ENCODE measurements at regions not wholly inside any gene's neighbourhood (a gene's known extent, or its start where the extent isn't known, plus 50 kb on each side); places are given as distances from the start of the nearest gene placed in this dataset.

DNA sequence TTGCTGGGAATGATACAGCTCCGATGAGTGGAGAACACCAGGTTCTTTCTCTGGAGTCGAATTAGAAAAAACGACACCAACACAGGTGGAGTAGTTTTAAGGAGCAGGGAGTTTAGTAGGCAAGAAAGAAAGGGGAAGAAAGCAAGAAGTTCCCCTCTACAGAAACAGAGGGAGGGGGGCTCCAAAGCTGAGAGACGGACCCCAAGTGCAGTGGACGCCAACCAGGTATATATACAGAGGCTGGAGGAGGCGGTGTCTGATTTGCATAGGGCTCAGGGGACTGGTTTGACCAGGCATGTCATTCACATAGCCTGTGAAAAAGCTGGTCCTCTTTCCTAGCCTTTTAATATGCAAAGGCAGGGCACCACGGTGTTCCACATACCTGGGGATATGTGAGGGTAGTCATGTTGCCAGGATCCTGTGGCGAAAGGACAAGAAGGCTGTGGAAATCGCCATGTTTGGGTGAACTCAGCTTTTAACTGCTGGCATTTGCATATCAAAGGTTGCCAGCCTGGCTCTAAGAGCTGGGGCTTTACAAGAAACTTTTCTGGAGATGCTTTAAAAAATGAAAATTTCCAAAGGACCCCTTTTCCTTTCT lies 887.4 kb upstream of the EPHA6 start:
- 66 to 73% methylated on average over 9 of the region's 9 CpGs for WGBS, 2 donors
- intact Hi-C loops (cut with DNase I) = no loop called here
- Histone ChIP-seq H3K36me3 (no peaks in the 10 kb centered on the region), H3K9me3 (no peaks in the 10 kb centered on the region), H3K27ac (no peak overlapping the region), H3K4me1 (no peaks in the 10 kb centered on the region), H3K4me3 (replicated peaks in 1 of 3) (no peak overlapping the region), H3K27me3 (no peaks in the 10 kb centered on the region)
- TF ChIP-seq, protein P1, sequence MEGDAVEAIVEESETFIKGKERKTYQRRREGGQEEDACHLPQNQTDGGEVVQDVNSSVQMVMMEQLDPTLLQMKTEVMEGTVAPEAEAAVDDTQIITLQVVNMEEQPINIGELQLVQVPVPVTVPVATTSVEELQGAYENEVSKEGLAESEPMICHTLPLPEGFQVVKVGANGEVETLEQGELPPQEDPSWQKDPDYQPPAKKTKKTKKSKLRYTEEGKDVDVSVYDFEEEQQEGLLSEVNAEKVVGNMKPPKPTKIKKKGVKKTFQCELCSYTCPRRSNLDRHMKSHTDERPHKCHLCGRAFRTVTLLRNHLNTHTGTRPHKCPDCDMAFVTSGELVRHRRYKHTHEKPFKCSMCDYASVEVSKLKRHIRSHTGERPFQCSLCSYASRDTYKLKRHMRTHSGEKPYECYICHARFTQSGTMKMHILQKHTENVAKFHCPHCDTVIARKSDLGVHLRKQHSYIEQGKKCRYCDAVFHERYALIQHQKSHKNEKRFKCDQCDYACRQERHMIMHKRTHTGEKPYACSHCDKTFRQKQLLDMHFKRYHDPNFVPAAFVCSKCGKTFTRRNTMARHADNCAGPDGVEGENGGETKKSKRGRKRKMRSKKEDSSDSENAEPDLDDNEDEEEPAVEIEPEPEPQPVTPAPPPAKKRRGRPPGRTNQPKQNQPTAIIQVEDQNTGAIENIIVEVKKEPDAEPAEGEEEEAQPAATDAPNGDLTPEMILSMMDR (IDR thresholded peaks at IDR 0.05) = no peak
- no peak for TF ChIP-seq POLR2A (IDR thresholded peaks at IDR 0.05)
- DNase-seq = no peak

DNA sequence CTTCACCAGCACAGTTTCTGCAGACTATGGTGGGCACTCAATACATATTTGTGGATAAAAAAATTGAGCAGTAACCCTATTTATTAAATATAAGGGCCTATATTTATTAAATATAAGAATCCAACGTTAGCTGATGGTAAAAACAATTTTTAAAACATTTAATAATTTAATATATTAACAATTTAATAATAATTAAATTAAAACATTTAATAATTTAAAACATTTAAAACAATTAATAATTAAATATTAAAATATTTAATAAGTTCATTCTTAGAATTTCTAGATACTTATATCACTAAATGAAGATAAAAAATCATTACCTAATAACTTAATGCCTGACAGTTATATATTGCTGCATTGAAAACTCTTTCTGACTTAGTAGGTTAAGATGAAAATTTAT lies 880.2 kb upstream of the EPHA6 start:
- Histone ChIP-seq H3K27ac (no peak overlapping the region), H3K4me1 (no peaks in the 10 kb centered on the region), H3K36me3 (no peaks in the 10 kb centered on the region), H3K4me3 (replicated peaks in 1 of 3) (no peak overlapping the region), H3K27me3 (no peaks in the 10 kb centered on the region), H3K9me3 (no peaks in the 10 kb centered on the region)
- no peak for DNase-seq
- 82 to 84% methylated on average over 1 of the region's 1 CpG for WGBS, 2 donors
- TF ChIP-seq, protein P1 (IDR thresholded peaks at IDR 0.05) = no peak
- TF ChIP-seq POLR2A (IDR thresholded peaks at IDR 0.05) = no peak
- intact Hi-C loops (cut with DNase I) = no loop called here

DNA sequence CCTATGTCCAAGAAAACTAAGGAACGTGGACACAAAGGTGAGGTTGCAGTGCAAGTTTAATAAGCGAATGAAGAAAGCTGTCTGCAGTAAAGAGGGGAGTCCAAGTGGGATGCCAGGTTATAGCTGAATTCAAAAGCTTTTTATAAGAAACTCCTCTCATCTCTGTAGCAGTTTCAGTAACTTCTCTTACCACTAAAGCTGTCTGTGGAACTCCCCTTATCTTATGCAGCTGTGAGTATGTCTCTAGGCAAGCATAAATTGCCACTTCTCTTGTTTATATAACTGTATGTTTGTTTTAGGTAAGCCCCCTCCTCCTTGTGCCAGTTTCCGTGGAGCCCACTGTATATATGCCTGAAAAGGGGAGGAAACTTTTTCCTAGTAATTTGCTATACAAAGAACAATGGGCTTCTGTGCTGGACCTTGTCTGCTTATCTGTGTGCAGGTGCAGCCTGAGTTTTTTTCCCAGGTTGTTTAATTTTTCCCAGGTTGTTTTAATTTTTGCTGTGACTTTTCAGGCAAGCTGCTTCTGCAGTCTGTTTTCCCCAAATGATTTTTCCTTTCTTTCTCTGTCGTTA lies 875.1 kb upstream of the EPHA6 start:
- no peak overlapping the region for H3K27ac ChIP-seq
- WGBS, 2 donors = 69 to 74% methylated on average over 4 of the region's 4 CpGs
- no peaks in the 10 kb centered on the region for H3K36me3 ChIP-seq
- TF ChIP-seq, protein P1 (IDR thresholded peaks at IDR 0.05) = no peak
- no peaks in the 10 kb centered on the region for H3K27me3 ChIP-seq
- intact Hi-C loops (cut with DNase I) = no loop called here
- no peak for DNase-seq
- no peaks in the 10 kb centered on the region for H3K4me1 ChIP-seq
- no peaks in the 10 kb centered on the region for H3K9me3 ChIP-seq
- no peak overlapping the region for H3K4me3 ChIP-seq (replicated peaks in 1 of 3)

DNA sequence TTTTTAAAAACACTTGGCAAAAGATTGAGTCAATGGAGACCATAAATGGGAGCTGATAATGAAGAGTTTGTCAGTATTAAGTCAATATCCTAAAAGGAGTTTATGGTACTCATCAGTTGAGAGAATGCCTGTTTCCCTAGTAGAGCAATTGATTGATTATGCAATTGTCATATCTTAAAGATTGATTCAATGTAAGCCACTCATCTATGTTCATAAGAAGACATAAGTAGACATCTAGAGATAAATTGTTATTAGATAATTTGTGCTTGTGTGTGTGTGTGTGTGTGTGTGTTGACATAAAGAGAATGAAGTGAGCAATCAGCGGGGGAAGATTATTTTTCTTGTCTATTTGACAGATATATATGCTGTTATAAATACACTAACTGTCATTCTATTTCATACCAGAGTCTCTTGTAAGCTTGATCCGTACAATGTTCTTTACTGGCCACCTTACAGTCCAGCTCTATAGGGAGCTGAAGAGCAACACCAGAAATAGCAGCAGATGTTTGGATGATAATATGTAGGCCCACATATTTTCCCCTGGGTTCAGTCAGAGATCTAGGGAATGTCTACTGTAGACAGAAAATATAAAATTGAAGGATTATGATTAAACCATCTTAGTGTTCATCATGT lies 848.6 kb upstream of the EPHA6 start:
- TF ChIP-seq POLR2A (IDR thresholded peaks at IDR 0.05) = no peak
- TF ChIP-seq, protein P1 (IDR thresholded peaks at IDR 0.05) = no peak
- no peaks in the 10 kb centered on the region for H3K27me3 ChIP-seq
- H3K4me1 ChIP-seq = no peaks in the 10 kb centered on the region
- DNase-seq = no peak
- 88 to 89% methylated on average over 2 of the region's 2 CpGs for WGBS, 2 donors
- H3K27ac ChIP-seq = no peak overlapping the region
- intact Hi-C loops (cut with DNase I) = no loop called here
- H3K36me3 ChIP-seq = no peaks in the 10 kb centered on the region
- H3K4me3 ChIP-seq (replicated peaks in 1 of 3) = no peak overlapping the region
- H3K9me3 ChIP-seq = no peaks in the 10 kb centered on the region

DNA sequence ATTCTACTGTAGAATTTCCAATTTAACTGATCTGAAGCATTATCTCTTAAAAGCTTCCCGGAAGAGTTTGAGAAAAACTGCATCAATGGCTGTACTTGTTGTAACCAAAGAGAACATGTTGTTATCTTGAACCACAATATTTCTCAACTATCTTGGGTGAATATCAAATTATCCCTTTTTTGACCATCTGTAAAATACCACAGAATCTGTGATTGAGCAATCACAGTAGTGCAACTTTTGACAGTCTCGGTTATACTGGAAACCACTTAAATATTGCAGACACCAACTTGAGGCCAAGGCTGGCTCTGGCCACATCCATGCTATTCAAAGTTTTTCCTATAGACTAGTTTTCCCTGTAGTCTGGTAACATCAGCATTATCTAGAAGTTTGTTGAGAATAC lies 842.8 kb upstream of the EPHA6 start:
- Histone ChIP-seq H3K27ac (no peak overlapping the region), H3K4me1 (no peaks in the 10 kb centered on the region), H3K27me3 (no peaks in the 10 kb centered on the region), H3K36me3 (no peaks in the 10 kb centered on the region), H3K4me3 (replicated peaks in 1 of 3) (no peak overlapping the region), H3K9me3 (no peaks in the 10 kb centered on the region)
- no peak for DNase-seq
- no peak for TF ChIP-seq POLR2A (IDR thresholded peaks at IDR 0.05)
- TF ChIP-seq, protein P1 (IDR thresholded peaks at IDR 0.05) = no peak
- intact Hi-C loops (cut with DNase I) = no loop called here
- WGBS, 2 donors = 81 to 85% methylated on average over 2 of the region's 2 CpGs
